GM23248 (cell line): ENCODE measurements at regions not wholly inside any gene's neighbourhood (a gene's known extent, or its start where the extent isn't known, plus 50 kb on each side); places are given as distances from the start of the nearest gene placed in this dataset.

Source experiments
- EZH2 ChIP-seq: fragments of 200-600 bp; sonication (generic); IDR thresholded peaks from 2 replicates; pipeline ENCODE4 v1.6.1; 2018; ENCODE audit warnings: antibody characterized with exemption, mild to moderate bottlenecking; ENCODE audit not compliant: insufficient read depth, poor library complexity, severe bottlenecking
- EZH2phosphoT487 ChIP-seq: fragments of 200-600 bp; sonication (generic); IDR thresholded peaks from 2 replicates; pipeline ENCODE4 v1.6.1; 2018; ENCODE audit warnings: antibody characterized with exemption, moderate library complexity, mild to moderate bottlenecking, low read depth; ENCODE audit not compliant: insufficient read depth

- no peak for TF ChIP-seq EZH2phosphoT487
- TF ChIP-seq EZH2, result no peak
Observed at GRCh38 chr6:150676344-150676743, 76.7 kb downstream of the PLEKHG1 start.
